GM21381 (cell line): ENCODE measurements at regions not wholly inside any gene's neighbourhood (a gene's known extent, or its start where the extent isn't known, plus 50 kb on each side); places are given as distances from the start of the nearest gene placed in this dataset.
"Not testable (repeated sequence)": the region's sequence is repeated elsewhere in the genome, so short reads cannot be mapped to it uniquely, and the experiment has no call there.

Experiments
- ATAC-seq: cut with Tn5 transposase; IDR thresholded peaks from one replicate; pipeline ENCODE4 v1.9.1; 2021; ENCODE audit warnings: mild to moderate bottlenecking, moderate library complexity; ENCODE audit not compliant: unreplicated experiment

GRCh38 chr4:74505355-74505978 lies 60.5 kb downstream of the AREG start:
- ATAC-seq = not testable (repeated sequence)

- not testable (repeated sequence) for ATAC-seq
Observed at GRCh38 chr4:74509363-74509762, 64.4 kb downstream of the AREG start.

GRCh38 chr4:74516303-74516702 lies 71.4 kb downstream of the AREG start:
- no peak for ATAC-seq

- ATAC-seq = no peak
Observed at GRCh38 chr4:74517996-74518395, 73.1 kb downstream of the AREG start.

GRCh38 chr4:74522251-74522991 lies 77.5 kb downstream of the AREG start:
- no peak for ATAC-seq

GRCh38 chr4:74523096-74523495 lies 78.2 kb downstream of the AREG start:
- ATAC-seq = no peak

GRCh38 chr4:74524985-74525384 lies 80.0 kb downstream of the AREG start:
- no peak for ATAC-seq

GRCh38 chr4:74527049-74527448 lies 82.1 kb downstream of the AREG start:
- no peak for ATAC-seq

GRCh38 chr4:74528178-74528577 lies 83.2 kb downstream of the AREG start:
- no peak for ATAC-seq

GRCh38 chr4:74529284-74530041 lies 84.5 kb downstream of the AREG start:
- no peak for ATAC-seq

GRCh38 chr4:74531963-74532794 lies 87.2 kb downstream of the AREG start:
- peak; percentile 84 for ATAC-seq

- no peak for ATAC-seq
Observed at GRCh38 chr4:74534121-74534520, 89.2 kb downstream of the AREG start.

GRCh38 chr4:74534936-74535335 lies 90.0 kb downstream of the AREG start:
- ATAC-seq = no peak

- no peak for ATAC-seq
Observed at GRCh38 chr4:74535512-74535911, 90.6 kb downstream of the AREG start.

GRCh38 chr4:74536557-74536956 lies 91.6 kb downstream of the AREG start:
- no peak for ATAC-seq

GRCh38 chr4:74537459-74537858 lies 92.5 kb downstream of the AREG start:
- no peak for ATAC-seq

- ATAC-seq = peak; percentile 38
Observed at GRCh38 chr4:74539044-74539790, 94.3 kb downstream of the AREG start.

GRCh38 chr4:74540193-74540592 lies 95.3 kb downstream of the AREG start:
- ATAC-seq = no peak

GRCh38 chr4:74541667-74542066 lies 96.7 kb downstream of the AREG start:
- no peak for ATAC-seq

- peak; percentile 87 for ATAC-seq
Observed at GRCh38 chr4:74543231-74543781, 98.4 kb downstream of the AREG start.
